AG10803 (cell line): ENCODE measurements at regions not wholly inside any gene's neighbourhood (a gene's known extent, or its start where the extent isn't known, plus 50 kb on each side); places are given as distances from the start of the nearest gene placed in this dataset.

Source experiments
- DNase-seq: peaks from one replicate; pipeline ENCODE4 v3.0.0; 2010; ENCODE audit warnings: low read depth
- H3K4me3 ChIP-seq: 2 replicates; pipeline ENCODE4 v1.5.1; 2011; ENCODE audit warnings: mild to moderate bottlenecking, low read length, control low read depth
- TF ChIP-seq, protein P1 (sequence below): conservative IDR thresholded peaks from 2 replicates; pipeline ENCODE4 v1.5.1; 2011; ENCODE audit warnings: mild to moderate bottlenecking, low read length, control low read depth, inconsistent platforms

DNA sequence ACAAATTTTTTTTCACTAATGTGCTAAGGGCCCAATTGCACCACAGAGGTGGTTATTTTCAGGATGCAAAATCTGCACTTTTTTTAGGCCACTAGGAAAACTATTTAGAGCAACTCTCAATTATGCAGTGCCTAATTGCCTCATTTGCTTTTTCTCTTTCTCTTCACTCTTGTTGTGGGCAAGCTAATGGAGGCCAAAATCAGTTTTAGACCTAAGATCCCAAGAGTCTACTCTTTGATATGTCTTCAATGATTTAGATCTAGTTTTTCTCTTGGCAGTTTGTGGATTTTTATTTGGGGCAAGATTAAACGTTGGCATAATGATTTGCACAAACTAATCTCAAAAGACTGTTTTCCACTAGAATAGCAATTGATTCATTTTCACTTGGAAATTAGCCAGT lies 1996.9 kb downstream of the LRRC4C start:
- no peak for DNase-seq
- no peak overlapping the region for H3K4me3 ChIP-seq
- TF ChIP-seq, protein P1, sequence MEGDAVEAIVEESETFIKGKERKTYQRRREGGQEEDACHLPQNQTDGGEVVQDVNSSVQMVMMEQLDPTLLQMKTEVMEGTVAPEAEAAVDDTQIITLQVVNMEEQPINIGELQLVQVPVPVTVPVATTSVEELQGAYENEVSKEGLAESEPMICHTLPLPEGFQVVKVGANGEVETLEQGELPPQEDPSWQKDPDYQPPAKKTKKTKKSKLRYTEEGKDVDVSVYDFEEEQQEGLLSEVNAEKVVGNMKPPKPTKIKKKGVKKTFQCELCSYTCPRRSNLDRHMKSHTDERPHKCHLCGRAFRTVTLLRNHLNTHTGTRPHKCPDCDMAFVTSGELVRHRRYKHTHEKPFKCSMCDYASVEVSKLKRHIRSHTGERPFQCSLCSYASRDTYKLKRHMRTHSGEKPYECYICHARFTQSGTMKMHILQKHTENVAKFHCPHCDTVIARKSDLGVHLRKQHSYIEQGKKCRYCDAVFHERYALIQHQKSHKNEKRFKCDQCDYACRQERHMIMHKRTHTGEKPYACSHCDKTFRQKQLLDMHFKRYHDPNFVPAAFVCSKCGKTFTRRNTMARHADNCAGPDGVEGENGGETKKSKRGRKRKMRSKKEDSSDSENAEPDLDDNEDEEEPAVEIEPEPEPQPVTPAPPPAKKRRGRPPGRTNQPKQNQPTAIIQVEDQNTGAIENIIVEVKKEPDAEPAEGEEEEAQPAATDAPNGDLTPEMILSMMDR, result no peak

DNA sequence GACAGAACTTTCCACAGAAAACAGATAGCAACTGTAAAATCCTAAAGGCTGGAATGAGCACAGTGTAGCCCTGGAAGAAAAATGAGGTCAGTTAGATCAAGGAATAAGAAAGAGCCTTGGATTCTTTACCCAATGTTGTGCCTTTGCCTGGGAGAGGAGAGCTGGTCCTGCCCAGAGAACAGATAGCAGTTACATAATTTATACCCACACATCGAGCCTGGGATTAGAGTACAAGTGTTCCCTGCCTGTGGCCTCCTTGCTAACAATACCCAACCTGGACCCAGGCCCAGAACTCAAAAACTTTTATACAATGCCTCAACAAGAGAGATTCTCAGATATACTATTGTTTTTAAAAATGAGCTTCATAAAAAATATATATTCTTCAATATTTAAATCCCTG lies 1998.4 kb downstream of the LRRC4C start:
- TF ChIP-seq, protein P1, result no peak
- DNase-seq, result no peak
- H3K4me3 ChIP-seq, result no peak overlapping the region

DNA sequence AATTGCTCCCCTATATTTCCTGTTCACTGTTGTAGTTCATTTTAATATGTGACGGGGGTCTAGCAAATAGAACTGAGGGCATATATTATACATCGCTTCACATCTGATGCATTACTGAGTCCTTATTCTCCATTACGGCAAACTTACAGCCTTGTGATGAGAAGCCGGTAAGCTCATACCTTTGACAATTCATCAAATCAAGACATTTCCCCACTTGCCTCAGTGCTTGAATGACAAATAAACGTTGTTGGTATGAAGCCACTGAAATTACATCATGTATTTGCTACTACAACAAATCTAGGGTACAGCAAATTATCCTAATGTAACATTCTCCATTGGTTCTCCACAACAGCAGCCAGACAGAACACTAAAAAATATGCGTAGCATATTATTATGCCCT lies 1999.8 kb downstream of the LRRC4C start:
- TF ChIP-seq, protein P1, result no peak
- DNase-seq, result no peak
- no peak overlapping the region for H3K4me3 ChIP-seq

DNA sequence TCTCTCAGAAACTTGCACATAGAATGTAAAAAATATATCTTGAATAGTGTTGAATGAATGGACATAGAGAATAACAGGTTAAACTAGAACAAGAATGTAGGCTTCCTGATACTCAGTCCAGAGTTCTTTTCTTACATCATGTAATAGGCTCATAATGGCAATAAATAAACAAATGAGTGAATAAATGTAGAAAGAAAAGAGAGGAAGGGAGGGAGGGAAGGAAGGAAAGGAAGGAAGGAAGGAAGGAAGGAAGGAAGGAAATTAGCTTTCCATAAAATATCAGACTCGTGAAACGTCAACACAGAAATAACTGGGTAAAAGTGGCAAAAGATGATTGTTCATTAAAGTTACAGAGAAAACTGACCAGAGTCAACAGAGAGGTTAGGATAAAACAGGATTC lies 2001.0 kb downstream of the LRRC4C start:
- no peak overlapping the region for H3K4me3 ChIP-seq
- DNase-seq, result no peak
- TF ChIP-seq, protein P1, result no peak

DNA sequence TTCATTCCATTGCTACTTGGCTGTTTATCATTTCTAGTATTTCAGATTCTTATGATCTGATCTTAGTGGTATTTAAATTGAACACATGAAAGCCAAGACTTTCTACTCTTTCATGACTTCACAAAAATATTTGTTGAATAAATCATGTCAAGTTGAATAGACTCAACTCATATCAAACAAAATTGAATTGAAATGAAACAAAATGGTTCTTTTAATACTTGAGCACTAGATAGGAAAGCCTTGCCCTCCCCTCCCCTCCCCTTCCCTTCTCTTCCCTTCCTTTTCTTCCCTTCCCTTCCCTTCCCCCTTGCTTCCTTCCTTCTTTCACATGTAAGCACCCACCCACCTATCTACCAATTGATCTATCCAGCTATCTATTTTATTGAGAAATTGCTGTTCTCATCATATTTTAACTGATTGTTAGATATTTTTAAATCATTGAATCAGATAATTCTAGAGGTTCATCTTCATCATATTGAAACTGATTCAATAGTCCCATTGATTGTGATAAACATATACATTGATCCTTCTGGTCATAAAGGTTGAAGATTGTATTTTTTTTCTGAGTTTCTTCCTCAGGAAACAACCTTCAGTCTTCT lies 2015.9 kb downstream of the LRRC4C start:
- TF ChIP-seq, protein P1, result no peak
- DNase-seq, result no peak
- H3K4me3 ChIP-seq, result no peak overlapping the region

DNA sequence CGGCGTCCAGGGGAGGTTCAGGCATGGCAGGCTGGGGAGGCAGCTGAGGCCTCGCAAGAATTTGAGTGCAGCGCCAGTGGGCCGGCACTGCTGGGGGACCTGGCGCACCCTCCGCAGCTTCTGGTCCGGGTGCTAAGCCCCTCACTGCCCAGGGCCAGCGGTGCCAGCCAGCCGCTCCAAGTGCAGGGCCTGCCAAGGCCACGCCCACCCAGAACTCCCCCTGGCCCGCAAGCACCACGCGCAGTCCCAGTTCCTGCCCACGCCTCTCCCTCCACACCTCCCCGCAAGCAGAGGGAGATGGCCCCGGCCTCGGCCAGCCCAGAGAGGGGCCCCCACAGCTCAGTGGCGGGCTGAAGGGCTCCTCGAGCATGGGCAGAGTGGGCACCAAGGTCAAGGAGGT lies 2017.3 kb downstream of the LRRC4C start:
- TF ChIP-seq, protein P1, result no peak
- no peak overlapping the region for H3K4me3 ChIP-seq
- DNase-seq, result no peak

DNA sequence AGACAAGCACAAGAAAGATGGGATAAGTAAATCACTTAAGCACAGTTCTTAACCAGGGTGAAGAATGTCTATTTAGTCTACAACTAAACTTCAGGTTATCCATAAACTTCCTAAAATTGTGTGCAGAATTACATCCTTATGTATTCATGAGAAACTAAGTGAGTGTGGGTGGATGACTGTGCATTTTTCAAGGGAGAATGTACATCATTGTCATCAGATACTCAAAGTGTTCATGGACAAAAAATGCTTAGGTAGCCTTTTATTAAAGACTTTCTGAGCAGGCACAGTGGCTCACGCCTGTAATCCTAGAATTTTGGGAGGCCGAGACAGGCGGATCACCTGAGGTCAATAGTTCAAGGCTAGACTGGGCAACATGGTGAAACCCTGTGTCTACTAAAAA lies 2023.8 kb downstream of the LRRC4C start:
- TF ChIP-seq, protein P1, result no peak
- H3K4me3 ChIP-seq, result no peak overlapping the region
- no peak for DNase-seq
